B cell (primary cell): ENCODE measurements at regions not wholly inside any gene's neighbourhood (a gene's known extent, or its start where the extent isn't known, plus 50 kb on each side); places are given as distances from the start of the nearest gene placed in this dataset.

Experiments used
- ATAC-seq: fragments of 200-7000 bp; cut with Tn5 transposase; one replicate; pipeline ENCODE4 v1.10.0; 2021; ENCODE audit warnings: low read depth, mild to moderate bottlenecking, moderate number of reproducible peaks, moderate library complexity
- CTCF ChIA-PET: fragments of 350-600 bp; sonication (Branson Sonifier 250); formaldehyde crosslinking; loops from one replicate; lab custom pipeline; 2021; ENCODE audit warnings: antibody characterized with exemption, inconsistent platforms; lab: Charles Lee
- POLR2A ChIA-PET: fragments of 350-600 bp; sonication (Branson Sonifier 250); formaldehyde crosslinking; loops from one replicate; lab custom pipeline; 2021; ENCODE audit warnings: antibody characterized with exemption; lab: Charles Lee
- DNase-seq: peaks from one replicate; pipeline ENCODE4 v3.0.0; 2013
- H2AFZ ChIP-seq: 2 replicates; pipeline ENCODE4 v1.6.1; 2012; ENCODE audit warnings: mild to moderate bottlenecking, low read depth, low read length; ENCODE audit not compliant: insufficient read depth, poor library complexity, severe bottlenecking
- H3K27ac ChIP-seq, 2 donors: 1 replicate in 1 of 2; 2 replicates in 1 of 2; pipeline ENCODE4 v1.5.1; 2012 to 2013; ENCODE audit warnings: low read length in 2 of 2, mild to moderate bottlenecking in 2 of 2, moderate library complexity in 1 of 2
- H3K27me3 ChIP-seq, 4 experiments: fragments of 200-600 bp in 1 of 4; sonication (generic) in 1 of 4; replicated peaks in 1 of 4; 1 replicate in 2 of 4; 2 replicates in 2 of 4; pipeline versions ENCODE4 v1.6.1 to v1.7.0; 2013 to 2016; ENCODE audit warnings: low read length in 3 of 4, mild to moderate bottlenecking in 2 of 4, mixed read lengths in 1 of 4, moderate library complexity in 1 of 4; ENCODE audit not compliant: insufficient read depth in 4 of 4, control insufficient read depth in 3 of 4; ENCODE audit errors: control extremely low read depth in 1 of 4
- H3K36me3 ChIP-seq, 2 experiments: replicated peaks in 1 of 2; 1 replicate in 1 of 2; 2 replicates in 1 of 2; pipeline versions ENCODE4 v1.6.1 to v1.7.1; 2013; ENCODE audit warnings: low read length in 1 of 2; ENCODE audit not compliant: insufficient read depth in 2 of 2, control insufficient read depth in 1 of 2; ENCODE audit errors: control extremely low read depth in 1 of 2, extremely low read depth in 1 of 2
- H3K4me1 ChIP-seq, 2 donors: fragments of 200-600 bp in 1 of 2; sonication (generic) in 1 of 2; 1 replicate in 1 of 2; 2 replicates in 1 of 2; pipeline versions ENCODE4 v1.5.1 to v1.6.1; 2013 to 2017; ENCODE audit warnings: low read length in 2 of 2; ENCODE audit not compliant: control insufficient read depth in 2 of 2, insufficient read depth in 2 of 2
- H3K4me2 ChIP-seq: replicated peaks from 2 replicates; pipeline ENCODE3; 2012; ENCODE audit warnings: mild to moderate bottlenecking, low read depth, low read length; ENCODE audit not compliant: poor library complexity, severe bottlenecking
- H3K4me3 ChIP-seq, 5 experiments: fragments of 200-600 bp in 1 of 5; sonication (generic) in 1 of 5; 1 replicate in 3 of 5; 2 replicates in 2 of 5; pipeline versions ENCODE4 v1.5.1 to v1.7.0; 2011 to 2016; ENCODE audit warnings: low read length in 4 of 5, mild to moderate bottlenecking in 4 of 5, low read depth in 2 of 5, control low read depth in 1 of 5, moderate library complexity in 1 of 5; ENCODE audit not compliant: insufficient read depth in 1 of 5; ENCODE audit errors: control extremely low read depth in 1 of 5, extremely low read depth in 1 of 5
- H3K79me2 ChIP-seq: fragments of 200-600 bp; sonication (generic); one replicate; pipeline ENCODE4 v1.6.0; 2016; ENCODE audit warnings: low read length; ENCODE audit not compliant: control insufficient read depth, insufficient read depth
- H3K9ac ChIP-seq: fragments of 200-600 bp; sonication (generic); 2 replicates; pipeline ENCODE4 v1.6.1; 2017; ENCODE audit warnings: mild to moderate bottlenecking, low read length, moderate library complexity
- H3K9me3 ChIP-seq, 3 donors: one replicate each; pipeline versions ENCODE4 v1.6.1 to v1.7.1; 2013; ENCODE audit warnings: low read length in 2 of 3; ENCODE audit not compliant: control insufficient read depth in 2 of 3, insufficient read depth in 1 of 3; ENCODE audit errors: control extremely low read depth in 1 of 3
- H4K20me1 ChIP-seq: 2 replicates; pipeline ENCODE4 v1.6.0; 2012; ENCODE audit warnings: mild to moderate bottlenecking, low read length; ENCODE audit not compliant: insufficient read depth, control insufficient read depth, poor library complexity, severe bottlenecking
- H3K27ac Mint-ChIP-seq: one replicate; pipeline ENCODE4 v1.8.0; 2021; ENCODE audit warnings: mixed read lengths
- H3K27me3 Mint-ChIP-seq: one replicate; pipeline ENCODE4 v1.8.0; 2021; ENCODE audit warnings: mixed read lengths
- H3K4me1 Mint-ChIP-seq: one replicate; pipeline ENCODE4 v1.8.0; 2021; ENCODE audit warnings: mixed read lengths
- H3K4me3 Mint-ChIP-seq: one replicate; pipeline ENCODE4 v1.8.0; 2021; ENCODE audit warnings: mixed read lengths
- H3K9me3 Mint-ChIP-seq: one replicate; pipeline ENCODE4 v1.8.0; 2022; ENCODE audit warnings: mixed read lengths; ENCODE audit not compliant: insufficient read depth
- EZH2 ChIP-seq: IDR thresholded peaks from 2 replicates; pipeline ENCODE4 v1.6.1; 2012; ENCODE audit warnings: borderline replicate concordance, low read depth, mild to moderate bottlenecking, moderate library complexity, low read length; ENCODE audit not compliant: insufficient read depth, poor library complexity, severe bottlenecking
- WGBS: methylation state at CpG from one replicate; pipeline ENCODE4 v1.1.5; 2013; ENCODE audit warnings: missing lambda C conversion rate; ENCODE audit not compliant: insufficient coverage; 5-methylcytosine and 5-hydroxymethylcytosine counted together
- intact Hi-C: fragments of 100-400 bp; cut with micrococcal nuclease; formaldehyde crosslinking; loops from one replicate; pipeline ENCODE4 v1.10.0; 2022
- TF ChIP-seq, protein P1 (sequence below): fragments of 200-600 bp; IDR thresholded peaks from one replicate; pipeline ENCODE4 v1.8.0; 2022; ENCODE audit warnings: antibody characterized with exemption, mild to moderate bottlenecking

DNA sequence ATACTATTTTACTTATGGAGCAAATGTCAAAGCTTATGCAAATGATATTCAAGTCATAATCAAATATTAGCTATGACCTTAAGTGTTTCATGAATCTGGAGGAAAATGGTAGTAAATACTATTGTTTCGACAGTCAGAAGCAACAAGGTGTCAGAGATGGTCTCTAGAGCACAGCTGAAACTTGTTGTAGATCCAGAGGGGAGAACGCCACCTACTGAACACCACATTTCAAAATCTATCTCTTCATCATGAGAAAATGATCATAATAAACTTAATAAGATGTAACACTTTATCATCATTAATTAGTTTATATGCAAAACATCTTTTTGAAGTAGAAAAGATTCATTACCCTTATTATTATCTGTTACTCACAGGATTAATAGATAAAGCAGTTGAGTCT is 418.7 kb downstream of the GATA3 start:
- H3K9me3 Mint-ChIP-seq: peaks cover 5% of the 10 kb centered on the region
- no CpG with 5 or more reads among the region's 2 CpGs for WGBS

DNA sequence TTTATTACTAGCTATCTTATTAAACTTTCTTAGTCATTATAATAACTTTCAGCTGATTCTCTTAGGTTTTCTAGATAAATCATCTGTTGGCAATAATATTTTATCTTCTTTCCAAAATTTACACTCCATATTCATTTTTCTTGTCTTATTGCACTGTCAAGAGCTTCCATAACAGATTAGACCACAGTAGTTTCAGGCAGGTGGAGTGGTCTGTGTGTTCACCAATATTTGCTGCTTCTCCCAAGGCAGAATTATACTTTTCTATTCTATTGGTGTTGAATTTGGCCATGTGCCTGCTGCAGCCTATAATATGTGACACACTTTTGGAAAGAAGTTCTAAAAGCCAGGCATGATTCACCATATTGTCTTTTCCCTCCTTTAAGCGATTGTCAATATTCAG is 422.8 kb downstream of the GATA3 start:
- H2AFZ ChIP-seq: no peak overlapping the region
- intact Hi-C loops: no loop called here
- no peak for ATAC-seq
- no peaks in the 10 kb centered on the region for H3K4me1 Mint-ChIP-seq
- H3K36me3 ChIP-seq: no peaks in the 10 kb centered on the region
- H3K4me3 ChIP-seq: no peak overlapping the region
- CTCF ChIA-PET: no interaction called here
- H3K27me3 Mint-ChIP-seq: no peaks in the 10 kb centered on the region
- H4K20me1 ChIP-seq: no peaks in the 10 kb centered on the region
- POLR2A ChIA-PET: no interaction called here
- H3K79me2 ChIP-seq: no peaks in the 10 kb centered on the region
- H3K4me3 Mint-ChIP-seq: no peak overlapping the region
- H3K27me3 ChIP-seq: no peaks in the 10 kb centered on the region
- H3K27ac ChIP-seq: no peak overlapping the region
- H3K9me3 ChIP-seq: peaks cover 0 to 4% (median 3%) of the 10 kb centered on the region in 3 donors
- DNase-seq: no peak
- TF ChIP-seq, protein P1, sequence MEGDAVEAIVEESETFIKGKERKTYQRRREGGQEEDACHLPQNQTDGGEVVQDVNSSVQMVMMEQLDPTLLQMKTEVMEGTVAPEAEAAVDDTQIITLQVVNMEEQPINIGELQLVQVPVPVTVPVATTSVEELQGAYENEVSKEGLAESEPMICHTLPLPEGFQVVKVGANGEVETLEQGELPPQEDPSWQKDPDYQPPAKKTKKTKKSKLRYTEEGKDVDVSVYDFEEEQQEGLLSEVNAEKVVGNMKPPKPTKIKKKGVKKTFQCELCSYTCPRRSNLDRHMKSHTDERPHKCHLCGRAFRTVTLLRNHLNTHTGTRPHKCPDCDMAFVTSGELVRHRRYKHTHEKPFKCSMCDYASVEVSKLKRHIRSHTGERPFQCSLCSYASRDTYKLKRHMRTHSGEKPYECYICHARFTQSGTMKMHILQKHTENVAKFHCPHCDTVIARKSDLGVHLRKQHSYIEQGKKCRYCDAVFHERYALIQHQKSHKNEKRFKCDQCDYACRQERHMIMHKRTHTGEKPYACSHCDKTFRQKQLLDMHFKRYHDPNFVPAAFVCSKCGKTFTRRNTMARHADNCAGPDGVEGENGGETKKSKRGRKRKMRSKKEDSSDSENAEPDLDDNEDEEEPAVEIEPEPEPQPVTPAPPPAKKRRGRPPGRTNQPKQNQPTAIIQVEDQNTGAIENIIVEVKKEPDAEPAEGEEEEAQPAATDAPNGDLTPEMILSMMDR: no peak
- TF ChIP-seq EZH2: no peak
- no peak overlapping the region for H3K4me2 ChIP-seq
- H3K4me1 ChIP-seq: no peaks in the 10 kb centered on the region
- H3K9ac ChIP-seq: no peak overlapping the region
- no CpG with 5 or more reads among the region's 1 CpG for WGBS
- H3K27ac Mint-ChIP-seq: no peak overlapping the region
- peaks cover 5% of the 10 kb centered on the region for H3K9me3 Mint-ChIP-seq

More for the DNA sequence above, 418.7 kb downstream of the GATA3 start:
- Mint-ChIP-seq H3K4me3 (no peak overlapping the region), H3K27me3 (no peaks in the 10 kb centered on the region), H3K27ac (no peak overlapping the region), H3K4me1 (no peaks in the 10 kb centered on the region)
- Histone ChIP-seq H3K4me2 (no peak overlapping the region), H3K9me3 (peaks cover 0 to 3% (median 0%) of the 10 kb centered on the region in 3 donors), H3K27me3 (no peaks in the 10 kb centered on the region), H3K4me3 (no peak overlapping the region), H3K9ac (no peak overlapping the region), H3K79me2 (no peaks in the 10 kb centered on the region), H2AFZ (no peak overlapping the region), H3K27ac (no peak overlapping the region), H3K36me3 (no peaks in the 10 kb centered on the region), H3K4me1 (no peaks in the 10 kb centered on the region), H4K20me1 (no peaks in the 10 kb centered on the region)
- TF ChIP-seq, protein P1: no peak
- no peak for TF ChIP-seq EZH2
- ATAC-seq: no peak
- CTCF ChIA-PET: no interaction called here
- DNase-seq: no peak
- POLR2A ChIA-PET: no interaction called here
- intact Hi-C loops: no loop called here
